Suppressor macrophage treated with lipopolysaccharide for 1 hour (primary cell): ENCODE measurements at regions not wholly inside any gene's neighbourhood (a gene's known extent, or its start where the extent isn't known, plus 50 kb on each side); places are given as distances from the start of the nearest gene placed in this dataset.

ENCODE experiments used
- DNase-seq, 3 donors: peaks; one replicate each; pipeline ENCODE4 v3.0.0-alpha.2; 2020 to 2022

GRCh38 chr6:169898788-169899480 lies 147.5 kb downstream of the ERMARD start:
- no peak for DNase-seq

- no peak for DNase-seq
Measured at GRCh38 chr6:169897601-169898358, 146.4 kb downstream of the ERMARD start.

- no peak for DNase-seq
Measured at GRCh38 chr6:169896826-169897456, 145.5 kb downstream of the ERMARD start.

GRCh38 chr6:169895926-169896761 lies 144.7 kb downstream of the ERMARD start:
- DNase-seq: no peak

GRCh38 chr6:169895000-169895759 lies 143.8 kb downstream of the ERMARD start:
- no peak for DNase-seq

- DNase-seq: no peak
Measured at GRCh38 chr6:169894377-169894960, 143.0 kb downstream of the ERMARD start.

GRCh38 chr6:169893624-169894023 lies 142.2 kb downstream of the ERMARD start:
- DNase-seq: no peak

GRCh38 chr6:169891846-169892245 lies 140.4 kb downstream of the ERMARD start:
- DNase-seq: no peak

GRCh38 chr6:169891421-169891820 lies 140.0 kb downstream of the ERMARD start:
- DNase-seq: no peak

GRCh38 chr6:169890901-169891300 lies 139.5 kb downstream of the ERMARD start:
- no peak for DNase-seq

GRCh38 chr6:169890049-169890448 lies 138.6 kb downstream of the ERMARD start:
- DNase-seq: no peak

GRCh38 chr6:169887529-169888140 lies 136.2 kb downstream of the ERMARD start:
- no peak for DNase-seq

- DNase-seq: no peak
Measured at GRCh38 chr6:169886631-169887227, 135.3 kb downstream of the ERMARD start.

- DNase-seq: no peak
Measured at GRCh38 chr6:169885831-169886230, 134.4 kb downstream of the ERMARD start.

GRCh38 chr6:169885131-169885530 lies 133.7 kb downstream of the ERMARD start:
- no peak for DNase-seq

- DNase-seq: no peak
Measured at GRCh38 chr6:169884158-169884557, 132.7 kb downstream of the ERMARD start.

GRCh38 chr6:169883316-169883715 lies 131.9 kb downstream of the ERMARD start:
- no peak for DNase-seq

- no peak for DNase-seq
Measured at GRCh38 chr6:169881976-169882375, 130.6 kb downstream of the ERMARD start.

GRCh38 chr6:169881398-169881797 lies 130.0 kb downstream of the ERMARD start:
- no peak for DNase-seq

GRCh38 chr6:169880516-169880915 lies 129.1 kb downstream of the ERMARD start:
- DNase-seq: no peak

- no peak for DNase-seq
Measured at GRCh38 chr6:169869301-169869700, 117.9 kb downstream of the ERMARD start.
